HG03460 (cell line): ENCODE measurements at regions not wholly inside any gene's neighbourhood (a gene's known extent, or its start where the extent isn't known, plus 50 kb on each side); places are given as distances from the start of the nearest gene placed in this dataset.

Source experiments
- ATAC-seq: cut with Tn5 transposase; IDR thresholded peaks from one replicate; pipeline ENCODE4 v1.9.1; 2021; ENCODE audit not compliant: unreplicated experiment

DNA sequence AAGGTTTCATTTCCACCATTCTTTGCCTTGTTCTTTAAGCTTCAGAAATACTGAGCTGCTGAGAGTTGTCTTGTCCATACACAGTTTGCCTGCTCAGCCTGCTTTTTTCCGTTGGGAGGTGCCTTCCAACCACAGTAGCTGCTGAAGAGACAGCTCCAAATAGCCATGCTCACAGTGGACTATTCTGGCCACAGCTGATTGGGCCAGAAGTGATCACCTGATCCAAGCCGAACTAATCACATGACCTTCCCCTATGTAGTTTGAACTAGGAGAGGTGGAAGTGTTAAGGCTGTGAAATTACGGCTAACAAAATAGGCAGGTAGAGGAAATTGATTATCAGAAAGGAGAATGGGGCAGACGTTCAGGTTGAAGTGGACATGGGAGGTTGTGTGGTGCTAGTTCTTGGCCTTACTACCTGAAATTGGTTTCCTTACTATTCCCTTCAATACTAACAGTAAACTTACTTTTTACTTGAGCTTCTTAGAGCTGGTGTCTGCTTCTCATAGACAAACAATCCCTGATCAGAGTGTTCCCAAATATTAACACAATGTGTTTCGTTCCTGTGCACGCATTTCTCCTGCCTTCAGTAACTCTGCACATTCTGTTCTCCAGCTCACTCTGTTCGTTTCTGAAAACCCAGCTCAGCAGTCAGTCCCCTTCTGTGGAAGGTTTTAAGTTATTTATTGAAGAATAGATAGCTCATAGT lies 136.1 kb downstream of the RWDD3 start:
- no peak for ATAC-seq

DNA sequence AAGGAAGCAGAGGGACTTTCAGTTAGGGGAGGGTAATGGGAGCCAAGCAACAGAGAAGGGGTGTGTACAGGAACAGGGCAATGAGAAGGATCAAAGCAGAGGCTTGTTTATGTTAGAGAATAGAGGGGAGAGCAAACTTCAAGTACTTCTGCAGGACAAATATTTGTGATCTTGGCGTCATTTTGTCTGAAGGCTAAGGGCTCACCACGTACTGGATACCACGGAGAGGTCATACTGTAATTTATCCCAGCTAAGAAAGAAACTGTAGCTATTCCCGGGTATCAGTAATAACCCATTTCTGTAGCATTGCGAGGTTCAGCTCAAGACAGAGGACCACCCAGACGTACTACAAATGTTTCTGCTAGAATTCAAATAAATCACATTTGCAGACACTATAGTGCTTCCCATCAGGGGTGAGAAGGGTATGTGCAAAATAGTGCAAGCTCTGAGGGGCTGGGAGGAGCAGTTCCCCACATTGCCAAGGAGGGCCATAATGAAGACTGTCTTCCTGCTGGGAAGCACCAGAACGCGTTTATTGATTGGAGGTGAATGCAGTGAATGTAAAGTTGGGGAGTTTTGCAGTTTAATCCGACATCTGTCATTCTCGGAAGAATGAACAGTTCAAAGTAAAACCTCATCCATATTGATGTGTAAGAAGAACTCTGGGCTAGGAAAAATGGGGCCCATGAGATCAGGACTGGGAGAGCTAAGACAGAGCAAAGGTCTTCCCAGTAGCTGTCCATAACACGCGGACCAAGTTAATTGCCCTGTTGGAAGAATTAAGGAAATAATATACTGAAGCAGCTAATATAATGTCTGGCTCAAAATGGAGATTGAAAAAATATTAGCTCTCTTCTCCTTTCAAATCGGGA lies 136.9 kb downstream of the RWDD3 start:
- no peak for ATAC-seq

GRCh38 chr1:95371666-95372282 lies 137.8 kb downstream of the RWDD3 start:
- no peak for ATAC-seq

GRCh38 chr1:95375174-95375573 lies 141.2 kb downstream of the RWDD3 start:
- no peak for ATAC-seq

- ATAC-seq: no peak
These were observed 146.9 kb downstream of the RWDD3 start for GRCh38 chr1:95380909-95381308.

- no peak for ATAC-seq
These were observed 148.2 kb downstream of the RWDD3 start for GRCh38 chr1:95382000-95382786.

DNA sequence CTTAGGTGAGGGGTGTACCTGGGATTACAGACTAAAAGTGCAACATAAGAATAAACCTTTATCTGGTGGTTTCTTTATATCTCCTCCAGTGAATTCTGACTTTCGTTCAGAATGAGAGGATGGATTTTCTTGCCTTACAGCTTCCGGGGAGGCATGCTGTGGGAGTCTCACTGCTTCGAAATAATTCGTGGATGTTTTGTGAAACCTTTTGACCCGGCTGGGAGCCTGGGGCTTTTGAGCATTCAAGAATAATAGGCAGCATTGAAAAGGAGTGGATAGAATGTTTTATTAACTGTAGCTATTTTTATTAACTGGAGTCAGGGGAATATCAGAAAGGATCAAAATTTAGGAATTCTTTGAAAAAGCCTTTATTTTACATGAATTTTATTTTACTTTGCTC lies 149.1 kb downstream of the RWDD3 start:
- no peak for ATAC-seq

- no peak for ATAC-seq
These were observed 150.6 kb downstream of the RWDD3 start for GRCh38 chr1:95384567-95384966.

- ATAC-seq: no peak
These were observed 152.4 kb downstream of the RWDD3 start for GRCh38 chr1:95386371-95386770.

DNA sequence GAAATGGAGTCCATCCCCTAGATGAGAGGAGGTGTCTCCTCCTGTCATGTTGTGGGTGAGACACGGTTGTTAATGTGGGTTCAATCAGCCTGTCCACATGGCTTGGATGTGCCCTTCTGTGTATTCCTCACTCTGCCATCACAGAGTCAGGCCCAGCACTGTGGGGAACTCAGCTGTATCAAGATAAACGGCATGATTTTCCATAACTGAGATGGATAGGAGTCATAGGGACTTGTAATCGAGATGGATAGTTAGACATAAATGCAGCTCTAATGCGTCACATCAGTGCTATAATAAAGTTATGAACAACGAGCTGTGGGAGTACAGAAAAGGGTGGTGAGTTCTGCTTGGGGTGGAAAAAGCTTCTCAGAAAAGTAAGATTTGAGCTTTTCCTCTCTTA lies 152.9 kb downstream of the RWDD3 start:
- ATAC-seq: no peak

- no peak for ATAC-seq
These were observed 154.0 kb downstream of the RWDD3 start for GRCh38 chr1:95388031-95388430.

DNA sequence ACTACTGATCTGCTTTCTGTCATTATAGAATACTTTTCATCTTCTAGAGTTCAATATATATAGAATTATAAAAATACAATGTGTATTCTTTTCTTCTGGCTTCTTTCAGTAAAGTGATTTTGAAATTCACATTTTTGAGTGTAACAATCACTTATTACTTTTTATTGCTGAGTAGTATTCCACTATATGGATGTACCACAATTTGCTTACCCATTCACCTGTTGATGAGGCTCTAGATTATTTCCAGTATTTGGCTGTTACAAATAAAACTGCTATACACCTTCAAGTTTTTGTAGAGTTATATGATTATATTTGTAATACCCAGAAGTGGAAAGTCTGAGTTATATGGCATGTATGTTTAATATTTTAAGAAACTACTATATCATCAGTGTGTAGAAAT lies 159.4 kb downstream of the RWDD3 start:
- no peak for ATAC-seq

- no peak for ATAC-seq
These were observed 162.5 kb downstream of the RWDD3 start for GRCh38 chr1:95396557-95396956.

GRCh38 chr1:95402780-95403179 lies 168.8 kb downstream of the RWDD3 start:
- no peak for ATAC-seq

- no peak for ATAC-seq
These were observed 172.3 kb downstream of the RWDD3 start for GRCh38 chr1:95406279-95406678.

DNA sequence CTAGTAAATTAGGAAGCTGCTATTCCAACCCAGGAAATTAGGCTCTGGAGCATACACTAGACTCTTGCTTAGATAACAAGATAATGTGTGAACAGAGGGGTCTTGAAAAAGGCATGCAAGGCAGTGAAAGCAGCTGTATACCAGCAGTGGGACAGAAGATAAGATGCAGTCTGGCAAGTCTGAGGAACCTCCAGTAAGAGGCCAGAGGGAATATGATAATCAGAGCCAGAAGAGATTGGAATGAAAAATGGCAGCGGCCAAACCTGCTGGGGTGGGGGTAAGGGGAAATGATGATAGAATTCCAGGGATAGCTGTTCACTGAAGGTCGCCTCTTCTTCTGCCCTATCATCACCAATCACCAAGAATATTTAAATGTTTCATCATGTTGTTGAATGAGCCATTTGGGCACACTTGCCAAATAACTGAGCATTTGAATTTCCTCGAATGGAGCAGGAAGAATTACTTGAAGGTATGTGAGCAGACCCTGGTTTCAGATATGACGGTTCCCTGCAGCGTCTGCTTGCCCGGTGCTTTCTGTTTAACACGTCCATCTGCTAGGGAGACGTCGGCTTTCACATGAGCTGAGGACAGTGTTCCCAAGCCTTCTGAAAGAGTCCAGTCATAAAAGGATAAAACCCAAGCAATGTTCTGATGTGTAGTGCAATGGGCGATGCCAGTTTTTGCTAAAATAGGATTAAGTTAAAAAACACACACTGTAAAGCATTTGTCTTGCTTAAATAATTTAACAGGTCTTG lies 173.3 kb downstream of the RWDD3 start:
- no peak for ATAC-seq

DNA sequence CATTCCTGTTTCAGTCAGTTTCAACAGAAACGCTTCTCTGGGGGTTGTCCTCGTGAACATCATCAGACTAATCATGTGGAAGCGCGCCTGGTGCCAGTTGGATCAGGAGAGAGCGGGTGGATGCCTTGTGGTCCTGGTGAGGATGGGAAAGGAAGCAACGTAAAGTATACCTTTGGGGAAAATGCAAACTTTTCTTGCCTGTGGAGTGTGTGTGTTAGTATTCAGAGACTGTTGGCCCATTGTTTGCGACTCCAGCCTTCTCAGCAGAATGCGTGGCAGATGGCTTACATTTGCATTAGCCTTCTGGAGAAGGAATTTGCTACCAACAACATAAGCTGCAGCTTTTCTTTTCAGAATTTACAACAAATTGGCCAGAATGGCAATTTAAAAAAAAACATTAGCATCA lies 173.9 kb downstream of the RWDD3 start:
- ATAC-seq: no peak

DNA sequence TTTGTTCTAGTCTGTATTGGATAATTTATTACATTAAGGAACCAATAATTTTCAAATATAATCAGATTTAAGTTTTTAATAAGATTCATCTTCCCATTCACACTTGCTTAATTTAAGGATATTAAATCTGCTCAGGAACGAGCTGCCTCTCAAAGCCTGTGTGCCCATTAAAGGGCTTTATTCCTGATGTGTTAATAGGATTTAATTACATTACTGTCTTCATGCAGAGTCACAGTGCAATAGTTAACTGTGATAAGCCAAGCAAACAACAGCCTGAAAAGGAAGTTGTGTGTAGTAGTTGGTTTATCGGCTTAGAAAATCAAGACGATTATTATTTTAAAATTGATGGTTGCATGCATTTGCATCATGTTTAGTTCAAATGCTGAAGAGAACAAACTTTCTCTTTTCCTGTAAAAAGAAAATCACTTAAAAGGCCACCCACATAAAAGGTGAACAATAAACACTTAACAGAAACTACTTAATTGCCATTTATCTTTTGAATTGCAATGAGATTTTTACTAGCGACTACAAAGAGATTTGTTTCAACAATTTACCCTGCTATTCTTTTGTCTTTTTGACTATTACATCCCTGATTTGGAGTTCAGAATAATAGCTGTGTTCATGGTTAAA lies 174.6 kb downstream of the RWDD3 start:
- ATAC-seq: no peak

DNA sequence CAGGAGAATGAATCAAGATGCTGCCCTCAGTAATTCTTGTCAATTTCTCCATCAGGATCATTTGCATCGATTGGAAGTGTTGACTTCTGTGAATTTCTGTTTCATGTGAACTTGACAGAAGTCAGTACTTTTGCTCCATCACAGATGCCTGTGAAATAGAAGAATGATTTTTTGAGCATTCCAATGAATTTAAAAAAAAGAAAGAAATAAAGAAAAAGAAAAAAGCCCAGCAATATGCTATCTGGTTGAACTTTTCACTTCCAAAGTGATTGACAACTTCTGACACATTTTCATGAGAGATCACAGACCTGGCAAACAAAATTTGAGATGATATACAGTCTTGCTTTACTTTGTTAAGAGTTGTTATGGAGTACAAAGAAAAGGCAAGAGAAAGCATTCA lies 175.3 kb downstream of the RWDD3 start:
- no peak for ATAC-seq

GRCh38 chr1:95409901-95410300 lies 175.9 kb downstream of the RWDD3 start:
- no peak for ATAC-seq
